HG03103 (cell line): ENCODE measurements at regions not wholly inside any gene's neighbourhood (a gene's known extent, or its start where the extent isn't known, plus 50 kb on each side); places are given as distances from the start of the nearest gene placed in this dataset.

Experiments used
- ATAC-seq: cut with Tn5 transposase; IDR thresholded peaks from one replicate; pipeline ENCODE4 v1.9.1; 2021; ENCODE audit warnings: low read depth; ENCODE audit not compliant: unreplicated experiment

DNA sequence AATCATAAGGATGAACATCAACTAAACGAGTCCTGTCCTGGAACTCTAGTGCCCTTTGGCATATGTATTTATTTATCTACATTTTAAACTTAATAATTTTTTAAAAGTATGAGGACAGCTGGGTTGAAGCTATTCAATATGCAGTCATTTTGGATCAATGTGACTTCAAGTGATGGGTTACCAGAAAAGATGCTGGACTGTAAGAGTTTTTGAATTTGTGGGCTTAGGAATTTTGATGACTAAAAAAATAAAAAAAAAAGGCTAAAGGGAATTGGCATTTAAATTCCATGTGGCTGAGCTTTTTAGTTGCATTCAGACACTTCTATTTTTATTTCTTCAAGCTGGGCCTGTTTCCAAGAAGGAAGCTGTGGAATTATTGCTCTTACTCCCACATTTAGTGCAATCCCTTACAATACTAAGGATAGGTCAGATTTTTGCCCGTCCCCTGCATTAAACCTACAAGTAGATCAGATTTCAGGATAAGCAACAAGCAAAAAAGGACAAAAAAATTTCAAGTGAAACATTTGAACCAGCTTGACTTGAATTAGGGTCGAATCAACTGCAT, 704.2 kb upstream of the CITED2 start:
- no peak for ATAC-seq

DNA sequence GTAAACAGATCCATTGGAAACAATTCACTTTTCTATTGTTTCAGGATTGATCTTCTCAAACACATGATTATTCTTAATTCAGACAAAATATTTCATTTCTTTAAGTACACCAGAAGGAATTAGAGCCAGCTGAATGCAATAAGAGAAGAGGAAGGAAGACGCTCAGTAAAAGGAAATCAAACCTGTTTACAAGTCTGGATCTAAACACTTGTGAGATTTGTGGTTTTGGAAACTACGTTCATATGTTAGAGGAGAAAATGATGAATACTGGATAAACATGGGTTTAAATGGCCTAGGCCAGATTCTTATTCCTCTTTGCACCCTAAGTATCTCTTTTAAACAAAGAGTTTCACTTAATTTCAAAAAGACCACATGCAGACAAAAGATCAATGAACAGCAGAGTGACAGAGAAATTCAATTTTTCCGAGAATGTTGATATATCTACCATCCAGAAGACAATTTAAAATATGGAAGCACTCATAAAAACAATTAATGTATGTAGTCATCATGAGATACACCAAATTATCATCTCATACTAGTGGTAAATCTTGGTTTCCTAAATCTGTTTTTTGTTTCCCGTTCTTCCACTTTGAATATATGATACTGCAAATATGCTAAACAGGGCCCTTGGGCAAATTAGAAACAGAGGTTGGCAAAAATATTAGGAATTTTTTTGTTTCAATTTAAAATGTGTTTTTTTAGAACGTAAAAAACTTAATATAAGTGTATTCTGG, 703.5 kb upstream of the CITED2 start:
- no peak for ATAC-seq

DNA sequence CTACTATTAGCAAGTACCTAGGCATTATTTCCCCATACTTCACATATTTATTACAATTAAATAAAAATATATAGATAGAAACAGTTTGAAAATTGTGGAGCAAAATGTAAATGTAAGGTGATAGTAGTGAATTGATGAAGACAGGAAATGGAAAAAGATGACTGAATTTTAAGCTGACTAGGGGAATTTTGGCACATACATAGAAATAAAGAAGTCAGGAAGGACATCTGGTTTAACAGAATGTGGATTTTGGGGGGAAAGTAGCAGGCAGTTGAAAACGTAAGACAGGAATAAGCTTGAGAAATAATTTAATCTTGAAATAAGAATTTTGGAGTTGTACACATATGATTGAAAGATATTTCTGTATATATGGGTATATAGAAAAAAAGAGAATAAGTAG, 701.7 kb upstream of the CITED2 start:
- ATAC-seq, result no peak

DNA sequence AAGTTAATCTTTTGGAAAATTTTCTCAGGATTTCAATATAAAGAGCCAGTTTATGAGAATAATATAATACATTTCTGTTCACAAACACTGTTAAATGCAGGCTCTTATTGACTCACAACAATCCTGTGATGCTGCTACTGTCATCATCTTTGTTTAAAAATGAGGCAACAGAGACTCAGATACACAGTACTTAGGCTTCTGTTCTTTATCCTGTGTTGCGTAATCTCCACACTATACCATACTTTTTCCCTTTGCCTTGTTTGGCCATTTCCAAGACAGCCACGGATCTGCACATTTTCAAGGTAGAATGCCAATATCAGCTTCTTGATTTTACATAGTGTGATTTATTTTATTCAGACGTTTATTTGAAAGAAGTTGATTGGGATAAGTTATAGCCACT, 699.0 kb upstream of the CITED2 start:
- ATAC-seq, result no peak

DNA sequence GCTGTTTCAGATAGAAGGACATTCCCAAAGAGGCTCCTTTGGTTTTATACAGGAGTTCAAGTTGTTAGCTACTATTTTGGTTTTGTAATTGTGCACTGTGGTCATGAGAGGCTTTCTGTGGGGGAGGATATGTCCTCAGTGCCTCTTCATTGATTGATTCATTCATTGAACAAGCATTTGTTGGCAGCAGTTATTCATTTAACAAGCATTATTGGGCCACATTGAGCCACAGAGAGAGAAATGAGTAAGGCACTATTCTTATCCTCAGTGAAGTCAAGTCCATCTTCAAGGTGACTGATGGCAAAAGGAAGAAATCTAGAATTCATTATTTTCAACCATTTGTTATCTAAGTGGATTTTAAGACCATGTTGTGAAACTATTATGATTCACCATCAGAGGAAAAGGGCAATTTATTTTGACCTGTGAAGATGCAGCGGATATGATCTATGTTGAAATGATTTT, 697.2 kb upstream of the CITED2 start:
- ATAC-seq, result no peak

DNA sequence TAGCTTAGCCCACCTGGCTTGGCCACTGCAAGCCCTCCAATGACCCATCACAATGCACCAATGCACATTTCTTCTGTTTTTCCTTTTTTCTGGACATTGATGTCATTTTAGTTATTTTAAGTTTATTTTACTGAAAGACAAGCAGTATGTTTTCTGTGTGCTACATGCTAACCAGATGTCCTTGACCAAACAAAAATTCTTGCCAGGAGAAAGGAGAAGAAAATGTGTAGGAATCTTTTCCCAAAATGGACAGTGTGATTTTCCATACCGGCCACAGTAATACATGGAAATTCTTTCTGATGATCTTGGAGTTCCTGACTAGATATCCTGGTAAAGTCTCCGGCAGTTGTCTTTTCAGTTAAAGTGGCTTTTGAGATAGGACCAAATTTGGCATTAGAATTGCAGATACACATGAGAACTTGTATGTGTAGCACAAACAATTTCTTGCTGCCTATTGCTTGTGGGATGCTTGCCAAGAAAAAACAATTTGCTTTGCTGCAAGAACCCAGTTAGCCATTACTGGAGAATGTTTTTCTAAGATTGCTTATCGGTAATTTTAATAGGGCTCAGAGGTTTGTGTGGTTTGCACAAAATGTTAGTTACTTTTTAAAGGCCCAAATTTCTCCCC, 696.5 kb upstream of the CITED2 start:
- ATAC-seq, result no peak

DNA sequence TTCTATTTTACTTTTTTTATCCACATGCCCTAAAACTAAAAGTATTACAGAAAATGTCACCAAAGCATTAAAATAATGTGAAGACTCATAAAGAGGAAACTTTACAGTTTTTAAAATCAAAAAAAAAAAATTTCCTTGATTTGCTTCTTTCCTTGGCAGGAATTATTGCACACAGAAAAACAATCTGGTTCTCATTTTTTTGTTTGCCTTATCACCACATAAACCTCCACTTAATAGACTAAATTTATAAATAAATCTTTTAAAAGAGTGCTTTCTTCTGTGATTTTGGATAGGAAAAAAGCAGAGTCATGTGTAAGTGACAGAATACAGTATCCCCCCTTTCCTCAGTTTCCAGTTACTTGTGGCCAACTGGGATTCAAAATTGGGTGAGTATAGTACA, 695.1 kb upstream of the CITED2 start:
- no peak for ATAC-seq

DNA sequence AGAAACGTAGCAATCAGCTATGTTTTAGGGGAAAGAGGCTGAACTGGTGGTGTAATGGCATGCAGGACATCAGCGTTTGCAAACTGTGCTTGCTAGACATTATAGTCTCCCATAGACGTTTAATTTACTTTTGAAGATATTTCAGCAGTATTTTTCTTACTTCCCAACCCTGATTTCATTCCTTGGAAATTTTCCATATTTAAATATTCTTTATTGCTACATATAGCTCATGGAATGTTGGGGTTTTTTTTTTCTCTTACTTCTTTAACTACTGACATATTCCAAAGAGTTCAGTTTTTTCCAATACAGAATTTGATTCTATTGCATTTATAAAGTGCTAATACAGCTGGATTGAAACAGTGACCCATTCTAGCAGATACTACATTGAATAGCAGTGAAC, 694.4 kb upstream of the CITED2 start:
- no peak for ATAC-seq

DNA sequence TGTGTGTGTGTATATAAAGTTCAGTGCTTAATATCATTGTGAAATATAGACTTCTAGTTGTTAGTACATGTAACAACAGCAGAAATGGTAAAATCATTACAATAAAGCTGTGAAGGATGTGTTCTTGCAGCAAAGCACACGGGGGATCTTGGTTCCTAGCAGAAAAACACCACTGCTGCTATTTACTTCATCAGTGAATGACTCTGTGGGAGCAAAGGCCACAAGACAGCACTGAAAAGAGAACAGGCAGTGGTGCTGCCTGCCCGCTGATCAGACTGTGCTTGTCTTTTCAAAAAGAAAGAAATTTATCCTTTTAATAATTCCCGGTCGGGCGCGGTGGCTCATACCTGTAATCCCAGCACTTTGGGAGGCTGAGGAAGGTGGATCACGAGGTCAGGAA, 689.9 kb upstream of the CITED2 start:
- ATAC-seq, result no peak

DNA sequence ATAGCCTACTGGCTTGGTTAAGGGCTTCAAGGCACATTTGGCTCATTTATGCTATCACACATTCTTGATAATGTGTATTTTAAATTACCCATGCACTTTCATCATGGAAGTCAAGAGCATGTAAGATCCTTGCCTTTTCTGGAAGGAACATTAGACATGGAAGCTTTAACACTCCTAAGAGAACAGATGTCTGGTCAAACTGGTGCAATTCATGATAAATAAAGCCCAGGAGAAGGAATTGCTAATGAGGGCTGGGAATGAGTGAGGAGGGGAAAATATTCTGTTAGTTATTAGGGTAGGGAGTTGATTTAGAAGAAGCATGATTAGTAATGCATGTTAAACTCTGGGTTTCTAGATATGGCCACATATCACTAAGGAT, 688.6 kb upstream of the CITED2 start:
- ATAC-seq, result no peak

DNA sequence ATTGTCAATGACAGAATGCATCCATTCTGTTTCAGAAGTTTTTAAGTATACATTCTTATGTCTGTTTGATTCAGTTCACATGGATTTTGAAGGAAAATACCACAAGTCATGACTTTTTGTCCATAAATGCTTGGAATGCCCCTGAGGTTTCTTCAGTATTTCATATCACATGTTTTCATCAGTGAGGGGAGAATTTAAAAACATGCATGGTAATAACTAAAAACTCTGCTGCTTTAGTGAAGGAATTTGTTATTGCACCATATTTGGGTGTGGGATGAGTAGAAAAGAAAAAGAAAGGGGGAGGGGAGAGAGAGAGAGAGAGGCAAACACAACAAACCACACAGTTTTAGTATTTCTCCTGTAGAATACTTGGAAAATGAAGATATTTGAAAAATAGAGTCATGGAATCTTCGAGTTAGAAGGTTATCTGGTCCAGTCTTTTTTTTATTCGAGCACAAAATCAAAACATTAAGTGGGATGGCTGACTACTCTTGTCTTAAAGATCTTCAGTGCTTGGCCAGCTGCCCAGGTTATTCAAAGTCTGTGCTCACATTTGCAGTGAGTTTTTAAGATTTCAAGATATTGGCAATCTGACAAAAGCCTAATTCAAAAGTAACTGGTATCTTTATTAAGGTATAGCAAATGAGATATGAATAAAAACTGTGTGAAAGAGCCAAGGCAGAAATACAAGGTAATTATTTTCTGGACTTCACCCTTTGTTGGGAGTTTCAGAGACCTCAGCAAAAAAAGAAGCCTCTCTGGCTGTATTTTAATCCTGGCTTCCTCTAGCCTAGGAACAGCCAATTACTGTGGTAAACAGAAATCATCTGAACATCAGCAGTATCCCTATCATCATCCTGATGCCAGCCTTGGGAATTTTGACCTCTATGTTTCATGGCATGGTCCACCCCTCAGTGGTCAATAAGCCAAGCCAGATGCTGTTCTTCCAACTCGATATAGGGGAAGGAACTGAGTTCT, 687.9 kb upstream of the CITED2 start:
- no peak for ATAC-seq

DNA sequence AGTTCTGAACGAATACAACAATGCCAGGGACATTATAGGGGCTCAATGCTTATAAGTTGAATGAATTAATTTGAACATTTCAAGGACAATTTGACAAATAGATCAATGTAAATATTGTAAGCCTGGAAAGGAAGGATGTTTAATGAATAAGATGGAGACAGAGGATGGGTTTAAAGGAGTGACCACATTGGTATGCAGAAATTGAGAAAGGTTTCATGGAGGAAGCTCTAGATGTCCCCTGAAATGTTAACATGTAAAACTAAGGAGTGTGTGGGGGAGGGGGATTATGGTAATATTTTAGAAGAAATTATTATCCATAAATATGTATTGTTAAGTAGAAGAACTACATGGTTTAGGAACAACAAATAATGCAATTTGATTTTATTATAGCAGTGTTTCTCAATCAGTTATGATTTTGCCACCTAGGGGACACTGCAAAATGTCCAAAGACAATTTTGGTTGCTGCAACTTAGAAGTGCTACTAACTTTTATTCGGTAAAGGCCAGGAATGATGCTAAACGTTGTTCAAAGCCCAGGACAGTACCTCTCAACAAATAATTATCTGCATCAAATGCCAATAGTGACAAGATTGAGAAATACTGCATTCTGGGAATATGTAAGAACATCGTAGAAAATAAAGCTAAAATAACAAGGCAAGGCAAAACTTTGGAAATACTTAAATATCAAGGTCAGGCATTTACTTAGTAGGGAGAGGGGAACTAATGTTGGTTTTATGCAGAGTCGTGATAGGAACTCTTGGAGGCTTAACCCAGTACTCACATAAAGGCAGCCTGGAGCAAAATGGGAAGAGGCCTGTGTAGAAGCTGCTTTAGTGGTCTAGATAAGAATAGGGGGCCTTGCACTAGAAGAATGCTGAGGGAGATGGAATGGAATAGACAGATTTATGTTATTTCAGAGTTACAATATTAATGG, 686.9 kb upstream of the CITED2 start:
- ATAC-seq, result no peak

DNA sequence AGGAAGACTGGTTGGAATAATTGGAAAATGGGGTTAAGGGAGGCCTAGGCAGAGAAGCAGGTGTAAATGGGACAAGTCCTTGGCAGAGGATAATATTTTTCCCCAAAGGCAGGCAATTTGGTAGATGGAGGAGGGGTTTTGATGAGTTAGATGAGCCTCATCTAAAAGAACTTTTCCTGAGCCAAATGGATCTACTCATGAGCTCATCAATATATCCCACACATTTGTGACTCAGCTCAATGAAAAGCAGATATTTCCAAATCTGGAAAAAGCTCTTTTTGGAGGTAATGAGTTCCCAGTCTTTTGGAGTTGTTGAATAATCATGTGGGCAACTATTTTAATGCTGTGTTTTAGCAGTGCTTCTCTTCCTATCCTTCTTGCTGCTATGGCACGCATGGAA, 685.5 kb upstream of the CITED2 start:
- ATAC-seq, result no peak

DNA sequence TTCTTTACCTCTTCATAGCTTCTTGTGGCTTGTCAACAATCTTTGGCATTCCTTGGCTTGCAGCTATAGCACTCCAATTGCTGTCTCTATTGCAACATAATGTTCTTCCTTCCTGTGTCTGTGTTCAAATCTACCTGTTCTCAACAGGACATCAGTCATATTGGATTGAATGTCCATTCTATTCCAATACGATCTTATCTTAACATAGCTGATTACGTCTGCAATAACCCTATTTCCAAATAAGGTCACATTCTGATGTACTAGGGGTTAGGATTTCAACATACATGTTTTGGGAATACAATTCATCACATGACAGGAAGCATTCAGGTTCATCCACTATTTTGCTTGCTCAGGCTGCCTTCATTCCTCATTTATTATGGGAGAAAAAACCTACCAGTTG, 684.4 kb upstream of the CITED2 start:
- ATAC-seq, result no peak

DNA sequence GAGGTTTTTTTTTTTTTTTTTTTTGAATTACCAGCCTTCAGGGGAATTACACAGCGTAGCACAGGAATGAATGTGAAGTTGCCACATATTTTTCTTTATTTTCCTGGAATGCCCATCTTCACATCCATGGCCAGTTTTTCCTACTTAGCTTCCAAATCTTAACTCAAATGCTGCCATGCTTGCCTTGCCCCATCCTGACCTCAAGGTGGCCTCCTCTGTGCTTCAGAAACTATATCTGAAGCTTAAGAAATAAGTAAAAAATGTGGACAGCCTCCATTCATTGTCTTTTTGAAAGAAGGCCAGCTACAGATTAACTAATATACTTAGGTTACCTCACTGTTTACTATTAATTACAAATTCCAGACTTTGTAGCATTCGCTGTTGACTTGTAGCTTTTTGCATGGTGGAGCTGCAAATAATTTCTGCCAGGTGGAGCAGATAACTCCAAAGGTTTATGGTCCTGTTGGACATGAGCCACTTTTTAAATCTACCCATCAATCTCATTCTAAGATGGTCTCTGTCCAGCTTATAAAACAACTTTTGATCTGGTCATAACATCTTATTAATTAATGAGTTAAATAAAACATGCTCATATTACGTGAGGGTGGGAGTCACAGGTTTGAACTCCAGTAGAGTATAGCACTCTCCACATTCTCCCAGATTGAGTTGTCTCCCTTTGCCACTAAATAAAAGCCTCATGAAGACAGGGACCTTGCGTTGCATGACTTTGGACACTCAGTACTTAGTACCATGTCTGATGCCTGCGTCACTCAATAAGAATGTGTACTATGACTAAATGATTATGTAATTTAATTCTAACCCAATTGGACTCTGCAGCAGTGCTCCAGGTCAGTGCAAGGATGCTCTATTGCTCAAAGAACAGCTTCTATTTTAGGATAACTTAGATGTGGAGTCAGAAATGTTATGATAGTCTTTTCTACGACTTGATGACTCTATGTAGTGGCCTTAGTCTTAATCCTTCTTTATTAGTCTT, 678.6 kb upstream of the CITED2 start:
- ATAC-seq, result no peak

DNA sequence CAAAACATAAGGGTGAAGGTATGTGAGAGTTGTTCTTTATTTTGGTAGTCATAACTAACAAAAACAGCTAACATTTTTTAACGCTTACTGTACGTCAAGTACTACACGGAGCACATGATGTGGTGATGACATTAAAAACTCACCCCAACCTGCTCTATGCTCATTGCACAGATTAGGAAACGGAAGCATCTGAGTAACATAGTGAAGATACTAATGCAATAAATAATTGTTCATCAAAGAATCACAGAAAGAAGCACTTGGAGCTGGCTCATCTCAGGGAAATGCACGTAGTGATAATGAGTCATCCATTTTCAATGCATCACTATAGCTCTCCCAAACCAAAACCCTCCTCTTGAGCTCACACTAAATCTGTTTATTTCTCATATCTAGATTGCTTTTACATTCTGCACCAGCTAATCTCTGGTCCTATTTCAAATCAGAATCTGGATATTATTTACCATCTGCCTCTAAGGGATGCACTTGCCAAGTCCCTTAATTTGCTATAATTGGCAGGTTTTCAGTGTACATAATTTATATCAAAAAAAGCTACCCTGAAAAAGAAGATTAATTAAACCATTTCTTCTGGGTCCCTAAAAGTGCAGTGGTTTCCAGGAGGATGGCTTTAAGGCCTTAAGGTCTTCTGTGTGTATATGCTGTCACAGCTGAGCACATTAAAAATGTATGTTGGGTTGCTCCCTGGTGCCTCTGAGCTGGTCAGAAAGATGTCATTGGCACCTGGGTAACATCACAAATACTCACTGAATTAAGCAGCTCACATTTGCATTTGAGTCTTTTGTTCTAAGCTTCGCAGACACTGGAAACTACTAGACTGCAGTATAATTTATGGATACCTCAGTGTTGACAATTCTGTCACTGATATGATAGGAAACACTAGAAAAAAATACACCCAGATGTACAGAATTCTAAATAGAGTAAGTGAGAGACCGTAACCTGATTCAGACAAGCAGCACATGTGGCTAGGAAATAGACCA, 677.4 kb upstream of the CITED2 start:
- ATAC-seq, result no peak

DNA sequence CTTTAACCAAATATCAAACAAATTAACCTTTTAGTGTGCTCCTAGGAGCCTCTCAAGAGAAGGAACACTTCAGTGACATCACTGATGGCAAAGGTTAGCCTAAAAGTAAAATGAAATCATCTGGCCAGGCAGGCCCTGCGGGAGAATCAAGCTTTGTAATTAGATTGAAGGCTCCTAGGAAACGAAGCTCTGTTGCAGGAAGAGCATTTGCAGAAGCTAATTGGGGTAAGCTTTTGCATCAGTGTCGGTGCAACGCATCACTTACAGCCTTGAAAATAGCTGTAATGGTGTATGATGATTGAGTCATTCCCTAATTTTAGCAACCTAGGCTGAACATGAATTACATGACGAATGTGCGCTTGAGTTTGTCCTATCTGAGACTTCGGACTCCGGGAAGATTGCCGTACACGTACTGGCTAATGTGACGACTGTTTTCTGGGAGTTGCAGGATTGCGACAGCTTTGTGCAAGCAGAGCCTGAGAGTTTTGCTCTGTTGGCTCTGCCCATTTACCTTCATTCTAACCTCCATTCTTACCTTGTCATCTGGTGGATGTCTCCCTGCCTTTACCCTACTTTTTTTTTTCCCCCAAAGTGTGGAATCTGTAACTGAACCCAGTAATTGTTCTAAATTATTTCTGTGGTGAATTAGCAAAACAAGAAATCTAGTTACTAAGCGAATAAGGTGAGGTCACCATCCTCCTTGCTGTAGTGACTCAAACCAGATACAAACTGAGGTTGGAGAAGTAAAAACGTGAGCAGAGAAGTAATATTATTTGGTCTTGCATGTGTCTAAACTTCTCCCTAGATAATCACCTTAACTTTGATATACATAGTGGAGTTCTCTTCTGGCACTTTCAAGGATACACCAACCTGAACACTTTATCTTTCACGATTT, 675.9 kb upstream of the CITED2 start:
- no peak for ATAC-seq
